Amniotic epithelial cell (primary cell): ENCODE measurements at regions not wholly inside any gene's neighbourhood (a gene's known extent, or its start where the extent isn't known, plus 50 kb on each side); places are given as distances from the start of the nearest gene placed in this dataset.
A peak's percentile ranks its signal among the peaks of the same experiment; 100 is the strongest.

Experiments
- DNase-seq: peaks from one replicate; pipeline ENCODE4 v3.0.0-alpha.2; 2010; ENCODE audit warnings: low read depth

GRCh38 chr3:14288177-14288788, 109.7 kb downstream of the LSM3 start:
- DNase-seq = no peak

DNA sequence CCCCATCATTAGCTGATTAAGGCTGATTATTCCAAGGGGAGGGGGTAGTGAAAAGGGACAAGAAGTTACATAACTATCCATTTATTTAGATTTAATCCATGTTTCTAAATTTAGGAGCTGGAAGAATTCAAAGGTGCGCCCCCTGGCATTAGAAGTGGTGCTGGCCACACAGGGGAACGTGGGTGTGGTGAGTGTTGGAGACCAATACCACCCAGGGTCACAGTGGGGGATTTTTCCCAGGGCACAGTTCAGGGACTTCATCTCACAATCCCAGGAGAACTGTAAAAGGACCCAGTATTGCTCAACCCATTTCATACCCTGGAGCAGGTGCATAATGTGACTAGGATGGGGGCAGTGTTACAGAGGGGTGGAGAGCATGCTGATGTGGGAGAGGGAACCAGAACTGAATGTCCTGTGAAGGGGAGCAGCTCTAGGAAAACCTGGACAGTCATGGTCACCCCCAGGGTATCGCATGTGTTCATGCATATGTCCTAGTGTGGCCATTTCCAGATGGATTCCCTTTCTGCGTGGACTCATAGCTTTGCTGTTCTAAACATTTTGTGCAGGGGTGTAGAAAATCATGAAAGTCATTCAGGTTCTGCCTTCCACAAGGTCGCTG, 110.3 kb downstream of the LSM3 start:
- DNase-seq = no peak

DNA sequence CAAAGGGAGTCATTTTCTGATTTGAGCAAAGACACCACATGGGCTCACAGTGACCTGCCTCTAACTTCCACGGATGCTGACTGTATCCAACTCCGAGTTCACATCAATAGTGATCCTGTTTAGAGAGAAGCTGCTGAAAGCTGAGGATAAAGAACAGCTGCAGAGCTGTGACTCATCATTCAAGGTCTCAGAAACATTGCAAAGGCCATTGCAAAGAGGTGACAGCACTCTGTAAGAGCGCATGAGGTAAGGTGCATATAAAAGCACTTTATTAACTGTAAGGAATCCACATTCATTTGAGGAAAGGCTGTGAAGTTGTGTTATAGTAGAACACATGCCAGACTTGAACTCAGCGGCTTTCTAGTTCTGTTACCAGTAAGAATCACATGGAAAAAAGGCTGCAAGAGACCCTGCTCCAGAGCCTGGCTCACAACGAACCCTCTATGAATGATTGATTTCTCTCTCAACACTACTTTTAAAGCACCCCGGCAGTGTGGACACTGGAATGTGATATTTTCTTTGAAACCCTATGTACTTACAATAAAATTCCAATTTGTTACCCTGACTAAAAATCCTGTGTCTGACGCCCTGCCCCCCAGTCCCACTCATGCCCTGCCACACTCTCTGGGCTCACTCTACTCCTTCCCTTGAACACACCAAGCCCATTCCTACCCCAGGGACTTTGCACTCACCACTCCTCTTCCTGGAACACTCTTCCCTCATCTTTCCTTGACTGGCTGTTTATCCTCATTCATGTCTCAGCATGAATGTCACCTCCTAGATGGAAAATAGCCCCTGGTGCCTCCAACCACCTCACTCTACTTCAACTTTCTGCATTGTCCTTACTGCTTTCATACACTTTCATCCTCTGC, 111.2 kb downstream of the LSM3 start:
- DNase-seq = peak; percentile 93

- DNase-seq = peak; percentile 55
Observed at GRCh38 chr3:14290631-14291385, 111.6 kb upstream of the SLC6A6 start.

- peak; percentile 83 for DNase-seq
Observed at GRCh38 chr3:14295037-14295436, 107.4 kb upstream of the SLC6A6 start.

DNA sequence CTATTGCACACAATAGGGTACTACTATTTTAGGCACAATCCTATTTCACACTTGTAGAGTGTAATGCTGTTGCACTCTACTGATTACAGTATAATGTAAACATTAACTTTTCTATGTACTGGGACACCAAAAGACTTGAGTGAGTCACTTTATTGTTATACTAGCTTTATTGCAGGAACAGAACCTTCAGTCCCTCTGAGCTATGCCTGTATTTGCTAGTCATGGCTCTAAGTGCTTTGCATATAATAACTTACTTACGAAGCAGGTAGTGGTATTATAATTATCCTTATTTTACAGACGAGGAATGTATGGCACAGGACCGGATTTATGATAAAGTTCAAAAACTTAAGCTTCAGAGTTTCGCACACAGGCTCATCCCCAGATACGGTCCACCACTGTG, 106.6 kb upstream of the SLC6A6 start:
- DNase-seq = no peak

GRCh38 chr3:14297305-14297704, 105.1 kb upstream of the SLC6A6 start:
- no peak for DNase-seq

DNA sequence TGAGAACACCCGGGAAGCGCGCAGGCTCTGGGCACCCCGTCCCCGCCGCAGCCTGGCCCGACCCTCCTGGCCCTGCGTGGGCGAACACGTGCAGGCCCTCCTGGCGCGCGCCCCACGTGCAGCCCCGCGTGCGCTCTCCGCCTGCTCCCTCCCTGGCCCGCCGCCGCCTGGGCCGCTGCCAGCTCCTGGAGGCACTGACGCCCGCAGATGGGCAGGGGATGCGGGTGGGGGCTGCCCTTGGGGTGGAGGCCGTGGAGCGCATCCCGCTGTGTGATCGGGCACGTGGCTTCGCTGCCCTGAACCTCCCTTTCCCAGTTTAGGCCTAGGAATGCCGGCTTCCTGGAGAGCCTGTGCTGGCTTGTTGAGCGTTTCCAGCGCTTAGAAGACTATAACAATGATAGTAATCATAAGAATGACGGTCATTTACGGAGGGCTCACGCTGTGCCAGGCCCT, 104.6 kb upstream of the SLC6A6 start:
- DNase-seq = no peak

DNA sequence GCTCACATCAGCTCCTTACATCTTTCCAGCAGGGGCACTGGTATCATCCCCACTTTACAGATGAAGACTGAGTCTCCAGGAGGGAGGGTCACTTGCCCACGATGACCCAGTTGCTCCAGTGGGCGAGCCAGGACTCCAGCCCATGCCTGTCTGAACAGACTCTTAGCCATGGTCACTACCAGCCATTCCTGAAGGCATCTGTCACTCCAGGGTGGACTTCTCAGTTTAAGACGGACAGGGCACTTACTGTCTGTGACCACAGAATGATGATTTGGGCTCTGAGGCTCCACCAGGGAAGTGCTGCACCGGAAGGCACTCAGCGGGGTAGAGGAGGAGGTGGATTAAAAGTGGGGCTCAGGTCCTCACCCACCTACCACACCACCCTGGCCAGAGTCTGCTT, 104.0 kb upstream of the SLC6A6 start:
- DNase-seq = no peak

- DNase-seq = no peak
Observed at GRCh38 chr3:14298991-14299555, 103.3 kb upstream of the SLC6A6 start.

- DNase-seq = no peak
Observed at GRCh38 chr3:14299767-14300166, 102.6 kb upstream of the SLC6A6 start.

GRCh38 chr3:14300721-14301399, 101.5 kb upstream of the SLC6A6 start:
- DNase-seq = no peak

DNA sequence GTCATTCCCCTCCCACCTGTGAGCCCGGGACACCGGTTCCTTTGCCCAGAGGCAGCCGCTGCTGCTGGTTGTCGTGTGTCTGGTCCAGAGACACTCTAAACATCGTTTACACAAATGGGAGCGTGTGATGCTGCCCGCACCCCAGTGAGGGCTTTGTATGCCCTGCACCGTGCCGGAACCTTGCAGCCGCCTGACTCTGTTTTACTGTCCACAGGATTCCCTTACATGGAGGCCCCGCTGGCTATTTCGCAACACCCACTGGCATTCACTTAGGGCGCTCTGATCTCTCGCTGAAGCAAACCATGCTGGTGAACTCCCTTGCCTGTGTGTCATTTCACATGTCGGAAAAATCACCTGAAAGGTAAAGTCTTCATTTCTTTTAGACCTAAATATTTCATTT, 100.8 kb upstream of the SLC6A6 start:
- peak; percentile 83 for DNase-seq

GRCh38 chr3:14303336-14304100, 98.9 kb upstream of the SLC6A6 start:
- DNase-seq = no peak

DNA sequence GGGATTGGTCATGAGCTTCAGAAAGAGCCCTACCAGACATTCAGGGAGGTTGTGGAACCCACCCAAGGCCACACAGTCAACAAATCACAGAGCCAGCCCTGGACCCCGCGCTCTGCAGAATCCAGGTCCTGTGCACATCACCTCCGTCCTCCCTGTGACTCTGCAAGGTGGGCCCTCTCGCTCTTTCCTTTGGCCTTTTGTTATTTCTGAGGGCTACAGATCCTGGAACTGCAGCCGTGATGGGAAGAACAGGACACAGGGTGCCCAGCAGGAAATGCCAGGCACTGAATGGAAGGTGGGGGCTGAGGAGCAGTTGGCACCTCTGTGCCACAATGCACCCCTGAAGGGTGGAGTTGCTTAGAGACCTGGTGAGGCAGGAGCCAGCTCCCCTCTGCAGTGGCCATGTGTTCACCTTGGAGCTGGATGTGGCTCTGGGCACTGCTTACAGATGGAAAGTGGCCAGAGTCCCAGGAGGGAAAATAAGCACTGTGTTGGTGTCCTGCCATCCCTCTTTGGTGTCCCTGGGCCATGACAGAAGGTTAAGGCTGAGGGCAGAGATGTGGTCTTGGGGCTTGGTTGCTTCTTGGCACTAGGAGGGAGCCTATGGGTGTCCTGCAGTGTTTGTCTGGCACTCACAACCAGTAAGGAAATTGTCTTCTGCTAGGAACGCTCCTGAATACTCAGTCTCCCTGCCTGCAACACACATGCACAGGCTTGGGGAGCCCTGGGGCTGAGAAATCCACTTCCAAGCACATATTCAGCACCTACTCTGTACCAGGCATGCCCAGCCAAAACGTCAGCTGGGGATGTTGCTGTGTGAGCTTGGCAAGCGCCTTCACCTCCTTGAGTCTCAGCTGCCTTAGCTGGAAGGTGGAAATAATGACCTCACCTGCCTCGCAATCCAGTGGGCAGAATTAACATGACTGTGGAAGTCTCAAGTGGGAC, 98.0 kb upstream of the SLC6A6 start:
- no peak for DNase-seq

- peak; percentile 89 for DNase-seq
Observed at GRCh38 chr3:14305324-14305723, 97.1 kb upstream of the SLC6A6 start.

- DNase-seq = no peak
Observed at GRCh38 chr3:14306142-14306541, 96.3 kb upstream of the SLC6A6 start.

DNA sequence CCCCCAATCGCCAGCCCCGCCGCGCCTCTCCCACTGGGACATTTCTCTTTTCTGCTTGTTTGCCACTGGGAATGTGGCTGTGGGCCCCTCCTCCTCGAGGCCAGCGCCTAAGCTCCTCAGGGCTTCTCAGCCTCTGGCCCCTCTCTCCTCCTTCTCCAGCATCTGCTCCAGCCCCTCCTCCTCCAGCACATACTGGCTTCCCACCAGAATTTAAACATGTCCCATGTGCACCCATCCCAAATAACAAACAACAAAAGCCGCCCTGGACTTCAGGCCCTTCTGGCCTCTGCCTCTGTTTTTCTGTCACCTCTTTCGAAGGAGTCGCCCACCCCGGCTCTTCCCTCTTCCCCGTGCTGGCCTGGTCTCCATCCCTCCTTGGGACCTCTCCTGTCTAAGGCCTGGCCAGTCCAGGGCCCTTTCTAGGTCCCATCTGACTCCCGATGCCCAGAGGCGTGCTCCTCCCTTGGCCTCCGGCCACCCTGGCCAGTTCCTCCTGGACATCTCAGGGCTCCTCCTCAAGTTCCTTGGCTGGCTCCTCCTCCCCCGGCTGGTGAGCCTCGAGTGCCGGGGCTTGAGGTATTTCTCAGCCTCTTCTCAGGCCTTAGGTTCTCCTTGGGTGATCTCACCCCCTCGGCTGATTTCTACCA, 94.6 kb upstream of the SLC6A6 start:
- no peak for DNase-seq

DNA sequence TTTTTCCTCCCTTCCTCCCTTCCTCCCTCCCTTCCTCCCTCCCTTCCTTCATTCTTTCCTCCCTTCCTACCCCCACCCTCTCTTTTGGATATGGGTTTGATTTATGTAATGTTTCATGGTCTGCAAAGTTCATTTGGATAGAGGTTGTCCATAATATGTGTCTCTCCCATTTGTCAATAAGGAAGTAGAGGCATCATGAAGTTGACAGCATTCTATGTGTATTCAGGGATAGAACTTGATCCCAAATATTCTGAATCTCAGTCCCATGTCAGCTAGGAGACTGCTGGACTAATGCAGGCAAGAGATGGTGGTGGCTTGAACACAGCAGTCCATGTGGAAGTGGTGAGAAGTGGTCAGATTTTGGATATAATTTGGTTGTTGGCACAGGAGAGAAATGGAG, 90.7 kb upstream of the SLC6A6 start:
- no peak for DNase-seq
